GM19452 (cell line): ENCODE measurements at regions not wholly inside any gene's neighbourhood (a gene's known extent, or its start where the extent isn't known, plus 50 kb on each side); places are given as distances from the start of the nearest gene placed in this dataset.
"Not testable (repeated sequence)": the region's sequence is repeated elsewhere in the genome, so short reads cannot be mapped to it uniquely, and the experiment has no call there.

Experiments used
- ATAC-seq: cut with Tn5 transposase; IDR thresholded peaks from one replicate; pipeline ENCODE4 v1.9.1; 2021; ENCODE audit not compliant: unreplicated experiment

GRCh38 chr9:26260238-26260637 lies 582.0 kb upstream of the TUSC1 start:
- ATAC-seq: no peak

- no peak for ATAC-seq
Observed at GRCh38 chr9:26247861-26248260, 569.6 kb upstream of the TUSC1 start.

GRCh38 chr9:26244661-26245451 lies 566.6 kb upstream of the TUSC1 start:
- no peak for ATAC-seq

- ATAC-seq: no peak
Observed at GRCh38 chr9:26243726-26244125, 565.5 kb upstream of the TUSC1 start.

GRCh38 chr9:26243029-26243697 lies 564.9 kb upstream of the TUSC1 start:
- no peak for ATAC-seq

- ATAC-seq: no peak
Observed at GRCh38 chr9:26240020-26240419, 561.8 kb upstream of the TUSC1 start.

GRCh38 chr9:26237256-26237655 lies 559.0 kb upstream of the TUSC1 start:
- ATAC-seq: no peak

GRCh38 chr9:26234865-26235264 lies 556.6 kb upstream of the TUSC1 start:
- no peak for ATAC-seq

GRCh38 chr9:26231391-26231790 lies 553.1 kb upstream of the TUSC1 start:
- ATAC-seq: no peak

- no peak for ATAC-seq
Observed at GRCh38 chr9:26229324-26230054, 551.2 kb upstream of the TUSC1 start.

- no peak for ATAC-seq
Observed at GRCh38 chr9:26228273-26228672, 550.0 kb upstream of the TUSC1 start.

GRCh38 chr9:26221290-26221689 lies 543.0 kb upstream of the TUSC1 start:
- ATAC-seq: no peak

GRCh38 chr9:26220367-26220766 lies 542.1 kb upstream of the TUSC1 start:
- no peak for ATAC-seq

- no peak for ATAC-seq
Observed at GRCh38 chr9:26219961-26220360, 541.7 kb upstream of the TUSC1 start.

GRCh38 chr9:26216702-26217101 lies 538.5 kb upstream of the TUSC1 start:
- no peak for ATAC-seq

- ATAC-seq: not testable (repeated sequence)
Observed at GRCh38 chr9:26214713-26215444, 536.6 kb upstream of the TUSC1 start.

- ATAC-seq: no peak
Observed at GRCh38 chr9:26210338-26210851, 532.2 kb upstream of the TUSC1 start.

GRCh38 chr9:26205261-26205660 lies 527.0 kb upstream of the TUSC1 start:
- no peak for ATAC-seq

- ATAC-seq: no peak
Observed at GRCh38 chr9:26193237-26193636, 515.0 kb upstream of the TUSC1 start.

GRCh38 chr9:26191711-26192110 lies 513.5 kb upstream of the TUSC1 start:
- ATAC-seq: no peak

GRCh38 chr9:26181836-26182235 lies 503.6 kb upstream of the TUSC1 start:
- no peak for ATAC-seq
